ENCODE measurements at regions not wholly inside any gene's neighbourhood (a gene's known extent, or its start where the extent isn't known, plus 50 kb on each side); places are given as distances from the start of the nearest gene placed in this dataset.

- no peaks in the 10 kb centered on the region for H3K4me1 ChIP-seq (ENCODE audit: control insufficient read depth in 1 of 2, low read depth in 2 of 2)
- no peak for TF ChIP-seq CTCF (IDR thresholded peaks at IDR 0.05)
- no peaks in the 10 kb centered on the region for H3K9me3 ChIP-seq
- DNase-seq (ENCODE audit: low spot score) (no peak), ATAC-seq (ENCODE audit: insufficient number of reproducible peaks, low FRiP score, low read depth) (no peak)
- no peak overlapping the region for H3K4me3 ChIP-seq
- H3K36me3 ChIP-seq: no peaks in the 10 kb centered on the region
- H3K27me3 ChIP-seq (replicated peaks; ENCODE audit: insufficient read depth): no peaks in the 10 kb centered on the region
- no peak overlapping the region for H3K27ac ChIP-seq
These were observed 129.7 kb upstream of the CALCR start for GRCh38 chr7:93704217-93704616.

DNA sequence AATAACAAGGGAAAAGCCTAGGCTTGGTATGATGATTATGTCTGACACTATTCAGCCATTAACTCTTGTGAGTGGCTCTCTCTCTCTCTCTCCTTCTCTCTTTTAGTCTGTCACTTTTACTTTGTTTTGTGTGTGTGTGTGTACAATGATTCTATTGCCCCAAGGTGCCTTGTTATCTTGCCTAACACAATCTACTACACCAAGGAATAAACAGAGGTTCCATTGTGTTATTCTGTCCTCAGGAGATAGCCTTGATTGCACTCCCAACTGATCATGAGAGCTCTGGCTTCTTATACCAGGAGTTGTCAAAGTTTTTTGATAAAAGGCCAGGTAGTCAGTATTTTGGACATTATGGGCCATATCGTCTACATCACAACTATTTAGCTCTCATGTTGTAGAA is 123.4 kb upstream of the CALCR start:
- H3K4me1 ChIP-seq (ENCODE audit: control insufficient read depth in 1 of 2, low read depth in 2 of 2): no peaks in the 10 kb centered on the region
- no peaks in the 10 kb centered on the region for H3K9me3 ChIP-seq
- DNase-seq (ENCODE audit: low spot score) (no peak), ATAC-seq (ENCODE audit: insufficient number of reproducible peaks, low FRiP score, low read depth) (no peak)
- TF ChIP-seq CTCF (IDR thresholded peaks at IDR 0.05): no peak
- no peaks in the 10 kb centered on the region for H3K27me3 ChIP-seq (replicated peaks; ENCODE audit: insufficient read depth)
- no peaks in the 10 kb centered on the region for H3K36me3 ChIP-seq
- no peak overlapping the region for H3K4me3 ChIP-seq
- no peak overlapping the region for H3K27ac ChIP-seq

DNA sequence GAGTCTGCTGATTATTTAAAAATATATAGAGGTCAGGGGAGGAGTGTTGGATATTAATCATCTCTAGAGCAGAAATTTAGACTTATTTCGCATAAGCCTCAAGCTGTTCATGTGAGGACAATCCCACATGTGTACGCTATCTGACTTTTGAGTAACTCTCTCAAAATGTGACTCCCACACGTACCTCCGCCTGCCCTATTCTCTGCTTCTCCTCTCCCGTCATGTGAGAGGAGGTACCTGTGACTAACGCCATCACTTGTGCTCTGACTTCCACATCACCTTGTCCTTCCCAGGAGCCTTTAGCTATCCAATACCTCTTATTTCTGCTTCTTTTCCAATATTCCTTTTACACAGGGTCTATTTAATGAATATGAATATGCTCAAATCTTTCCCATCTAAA is 119.3 kb upstream of the CALCR start:
- no peak for TF ChIP-seq CTCF (IDR thresholded peaks at IDR 0.05)
- H3K9me3 ChIP-seq: no peaks in the 10 kb centered on the region

GRCh38 chr7:93690021-93690420 is 115.5 kb upstream of the CALCR start:
- TF ChIP-seq CTCF (IDR thresholded peaks at IDR 0.05): no peak
- DNase-seq (ENCODE audit: low spot score): no peak
- Histone ChIP-seq H3K4me3 (no peak overlapping the region), H3K36me3 (no peaks in the 10 kb centered on the region), H3K27ac (no peak overlapping the region), H3K4me1 (ENCODE audit: control insufficient read depth in 1 of 2, low read depth in 2 of 2) (no peaks in the 10 kb centered on the region), H3K9me3 (no peaks in the 10 kb centered on the region), H3K27me3 (replicated peaks; ENCODE audit: insufficient read depth) (no peaks in the 10 kb centered on the region)
- ATAC-seq (ENCODE audit: insufficient number of reproducible peaks, low FRiP score, low read depth): no peak

More for the DNA sequence above, 119.3 kb upstream of the CALCR start:
- Histone ChIP-seq H3K4me1 (ENCODE audit: control insufficient read depth in 1 of 2, low read depth in 2 of 2) (no peaks in the 10 kb centered on the region), H3K27me3 (replicated peaks; ENCODE audit: insufficient read depth) (no peaks in the 10 kb centered on the region), H3K36me3 (no peaks in the 10 kb centered on the region), H3K27ac (no peak overlapping the region), H3K4me3 (no peak overlapping the region)
- no peak for ATAC-seq (ENCODE audit: insufficient number of reproducible peaks, low FRiP score, low read depth)
- no peak for DNase-seq (ENCODE audit: low spot score)

DNA sequence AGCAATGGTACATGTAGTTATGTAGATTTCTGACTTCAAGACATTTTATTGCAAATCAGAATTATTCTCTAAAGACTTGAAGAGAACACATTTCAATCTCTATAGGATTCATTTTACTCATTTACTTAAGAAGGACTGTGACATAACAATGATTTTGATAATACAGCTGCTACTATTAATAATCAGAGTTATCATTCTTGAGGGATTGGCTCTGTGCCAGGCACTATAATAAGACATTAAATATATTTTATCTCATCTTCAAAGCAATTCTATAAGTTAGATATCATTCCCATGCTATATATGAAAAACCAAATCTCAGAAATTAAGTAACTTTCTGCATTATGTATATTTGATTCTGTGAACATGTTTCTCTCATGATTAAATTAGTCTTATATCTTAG is 103.7 kb upstream of the CALCR start:
- TF ChIP-seq CTCF (IDR thresholded peaks at IDR 0.05): no peak
- ATAC-seq (ENCODE audit: insufficient number of reproducible peaks, low FRiP score, low read depth) (no peak), DNase-seq (ENCODE audit: low spot score) (no peak)
- no peaks in the 10 kb centered on the region for H3K4me1 ChIP-seq (ENCODE audit: control insufficient read depth in 1 of 2, low read depth in 2 of 2)
- no peaks in the 10 kb centered on the region for H3K9me3 ChIP-seq
- no peaks in the 10 kb centered on the region for H3K27me3 ChIP-seq (replicated peaks; ENCODE audit: insufficient read depth)
- H3K36me3 ChIP-seq: no peaks in the 10 kb centered on the region
- no peak overlapping the region for H3K27ac ChIP-seq
- no peak overlapping the region for H3K4me3 ChIP-seq

Measured in thoracic aorta (tissue), 2 donors.